DOHH2 (cell line): ENCODE measurements at regions not wholly inside any gene's neighbourhood (a gene's known extent, or its start where the extent isn't known, plus 50 kb on each side); places are given as distances from the start of the nearest gene placed in this dataset.

ENCODE experiments used
- H3F3A ChIP-seq: fragments of 200-600 bp; sonication (generic), shearing (Covaris generic); 2 replicates; pipeline ENCODE4 v1.6.0; 2016; ENCODE audit warnings: antibody characterized with exemption, mild to moderate bottlenecking; ENCODE audit not compliant: control insufficient read depth, insufficient read depth
- H3K27ac ChIP-seq: fragments of 200-600 bp; sonication (generic); 2 replicates; pipeline ENCODE4 v1.5.1; 2014; ENCODE audit warnings: low read depth, mild to moderate bottlenecking, low read length, moderate library complexity
- H3K27me3 ChIP-seq: fragments of 200-600 bp; sonication (generic); 2 replicates; pipeline ENCODE4 v1.6.1; 2014; ENCODE audit warnings: mild to moderate bottlenecking, low read length, mixed read lengths; ENCODE audit not compliant: control insufficient read depth
- H3K36me3 ChIP-seq: fragments of 200-600 bp; sonication (generic); 2 replicates; pipeline ENCODE4 v1.6.1; 2014; ENCODE audit warnings: mild to moderate bottlenecking, low read length, moderate library complexity, mixed read lengths; ENCODE audit not compliant: control insufficient read depth
- H3K4me1 ChIP-seq: fragments of 200-600 bp; sonication (generic); 2 replicates; pipeline ENCODE4 v1.6.1; 2014; ENCODE audit warnings: mild to moderate bottlenecking, low read length, mixed read lengths; ENCODE audit not compliant: control insufficient read depth
- H3K4me2 ChIP-seq: fragments of 200-600 bp; sonication (generic); 2 replicates; pipeline ENCODE4 v1.6.0; 2014; ENCODE audit warnings: mild to moderate bottlenecking, low read length, moderate library complexity
- H3K4me3 ChIP-seq: fragments of 200-600 bp; sonication (generic); 2 replicates; pipeline ENCODE4 v1.5.1; 2014; ENCODE audit warnings: mild to moderate bottlenecking, low read length, mixed read lengths
- H3K79me2 ChIP-seq: fragments of 200-600 bp; sonication (generic); 2 replicates; pipeline ENCODE4 v1.6.1; 2014; ENCODE audit warnings: mild to moderate bottlenecking, low read length, mixed read lengths; ENCODE audit not compliant: control insufficient read depth
- H3K9me2 ChIP-seq: fragments of 200-600 bp; sonication (generic); replicated peaks from 2 replicates; pipeline ENCODE4 v1.6.1; 2014; ENCODE audit warnings: mild to moderate bottlenecking, low read length, mixed read lengths; ENCODE audit not compliant: control insufficient read depth
- H3K9me3 ChIP-seq: fragments of 200-600 bp; sonication (generic); 2 replicates; pipeline ENCODE4 v1.6.1; 2014; ENCODE audit warnings: antibody characterized with exemption, low read length, mixed read lengths; ENCODE audit not compliant: control insufficient read depth, insufficient read depth
- H4K20me1 ChIP-seq: fragments of 200-600 bp; sonication (generic); 2 replicates; pipeline ENCODE4 v1.6.0; 2014; ENCODE audit warnings: low read depth, mild to moderate bottlenecking, antibody characterized with exemption, low read length, moderate library complexity; ENCODE audit not compliant: control insufficient read depth, insufficient read depth
- CTCF ChIP-seq: fragments of 200-600 bp; sonication (generic); IDR thresholded peaks from one replicate; pipeline ENCODE4 v1.5.1; 2014; ENCODE audit warnings: antibody characterized with exemption, mild to moderate bottlenecking, low read depth, low read length; ENCODE audit not compliant: poor library complexity, severe bottlenecking
- EZH2phosphoT487 ChIP-seq: fragments of 200-600 bp; sonication (generic); IDR thresholded peaks from 2 replicates; pipeline ENCODE4 v1.6.1; 2017; ENCODE audit warnings: borderline replicate concordance, mild to moderate bottlenecking, antibody characterized with exemption, low read length, moderate library complexity, mixed read lengths

- no peak overlapping the region for H3K27ac ChIP-seq
- H3K4me2 ChIP-seq = no peak overlapping the region
- no peak overlapping the region for H3K4me3 ChIP-seq
- H3K9me3 ChIP-seq = no peaks in the 10 kb centered on the region
- H3F3A ChIP-seq = no peaks in the 10 kb centered on the region
- H3K9me2 ChIP-seq = no peaks in the 10 kb centered on the region
- H3K36me3 ChIP-seq = no peaks in the 10 kb centered on the region
- TF ChIP-seq CTCF = no peak
- TF ChIP-seq EZH2phosphoT487 = no peak
- no peaks in the 10 kb centered on the region for H3K4me1 ChIP-seq
- H4K20me1 ChIP-seq = no peaks in the 10 kb centered on the region
- no peaks in the 10 kb centered on the region for H3K27me3 ChIP-seq
- no peaks in the 10 kb centered on the region for H3K79me2 ChIP-seq
Measured at GRCh38 chr12:65637774-65638173, 186.5 kb upstream of the HMGA2 start.

GRCh38 chr12:65638324-65638723, 186.0 kb upstream of the HMGA2 start:
- H3K4me3 ChIP-seq = no peak overlapping the region
- H3K36me3 ChIP-seq = no peaks in the 10 kb centered on the region
- no peaks in the 10 kb centered on the region for H3K9me3 ChIP-seq
- H3K4me2 ChIP-seq = no peak overlapping the region
- H4K20me1 ChIP-seq = no peaks in the 10 kb centered on the region
- no peaks in the 10 kb centered on the region for H3K9me2 ChIP-seq
- H3K27me3 ChIP-seq = no peaks in the 10 kb centered on the region
- no peak for TF ChIP-seq CTCF
- no peak for TF ChIP-seq EZH2phosphoT487
- no peaks in the 10 kb centered on the region for H3K79me2 ChIP-seq
- no peaks in the 10 kb centered on the region for H3K4me1 ChIP-seq
- H3F3A ChIP-seq = no peaks in the 10 kb centered on the region
- H3K27ac ChIP-seq = no peak overlapping the region

GRCh38 chr12:65640489-65640901, 183.8 kb upstream of the HMGA2 start:
- Histone ChIP-seq H4K20me1 (no peaks in the 10 kb centered on the region), H3K4me3 (no peak overlapping the region), H3K27me3 (no peaks in the 10 kb centered on the region), H3K9me2 (no peaks in the 10 kb centered on the region), H3K79me2 (no peaks in the 10 kb centered on the region), H3K4me1 (no peaks in the 10 kb centered on the region), H3K27ac (no peak overlapping the region), H3K4me2 (no peak overlapping the region), H3K36me3 (no peaks in the 10 kb centered on the region), H3K9me3 (no peaks in the 10 kb centered on the region), H3F3A (no peaks in the 10 kb centered on the region)
- TF ChIP-seq CTCF (no peak), EZH2phosphoT487 (no peak)

- Histone ChIP-seq H3K4me1 (no peaks in the 10 kb centered on the region), H3K79me2 (no peaks in the 10 kb centered on the region), H3F3A (no peaks in the 10 kb centered on the region), H3K4me3 (no peak overlapping the region), H3K36me3 (no peaks in the 10 kb centered on the region), H3K27ac (no peak overlapping the region), H3K27me3 (no peaks in the 10 kb centered on the region), H4K20me1 (no peaks in the 10 kb centered on the region), H3K9me2 (no peaks in the 10 kb centered on the region), H3K9me3 (no peaks in the 10 kb centered on the region), H3K4me2 (no peak overlapping the region)
- TF ChIP-seq EZH2phosphoT487 = no peak
Measured at GRCh38 chr12:65642061-65642661, 182.1 kb upstream of the HMGA2 start.
